ENCODE measurements at regions not wholly inside any gene's neighbourhood (a gene's known extent, or its start where the extent isn't known, plus 50 kb on each side); places are given as distances from the start of the nearest gene placed in this dataset.

DNA sequence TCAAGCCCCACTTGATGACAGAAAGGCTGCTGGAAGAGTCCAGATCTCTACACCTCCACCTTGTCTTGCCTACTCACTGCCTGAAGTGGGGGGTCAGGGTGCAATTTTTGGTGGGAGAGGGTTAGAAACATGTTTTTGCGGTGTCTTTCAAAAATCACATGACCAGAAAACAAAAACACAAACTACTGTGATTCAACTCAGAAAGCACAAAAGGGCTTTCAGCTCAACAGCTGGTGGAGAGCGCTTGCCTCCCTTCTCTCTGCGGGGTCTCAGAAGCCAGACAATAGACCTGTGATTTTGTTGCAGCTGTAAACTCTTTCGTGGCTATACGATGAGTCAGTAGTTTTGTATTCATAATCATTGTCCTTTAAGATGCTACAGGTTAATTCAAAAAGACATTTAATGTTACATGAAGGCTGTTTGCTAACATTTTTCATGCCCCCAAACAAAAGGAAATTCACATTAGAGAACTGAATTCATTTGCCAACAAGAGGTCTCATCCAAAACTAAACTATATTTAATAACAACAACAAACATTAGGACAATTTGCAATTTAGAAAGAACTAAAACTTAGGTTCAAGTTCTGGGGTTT, 172.6 kb upstream of the RAI14 start:
- Histone ChIP-seq H3K9me3 (ENCODE audit: control insufficient read depth in 2 of 2, insufficient read depth in 1 of 2, low read depth in 1 of 2, low read length in 1 of 2) (peaks cover 0 to 19% of the 10 kb centered on the region in 2 donors), H3K36me3 (ENCODE audit: control insufficient read depth in 3 of 3, insufficient read depth in 2 of 3, low read depth in 1 of 3, low read length in 3 of 3) (no peaks in the 10 kb centered on the region), H3K27ac (ENCODE audit: low read depth in 1 of 3, low read length in 2 of 3) (no peak overlapping the region), H3K27me3 (ENCODE audit: control insufficient read depth in 3 of 3, insufficient read depth in 3 of 3, low read length in 3 of 3) (peaks cover 0 to 3% (median 0%) of the 10 kb centered on the region in 3 donors), H3K4me1 (ENCODE audit: control insufficient read depth in 3 of 3, insufficient read depth in 2 of 3, low read depth in 1 of 3, low read length in 2 of 3) (peaks cover 0 to 20% (median 0%) of the 10 kb centered on the region in 3 donors), H3K4me3 (ENCODE audit: low read depth in 1 of 3, low read length in 3 of 3) (no peak overlapping the region)
- FAIRE-seq (no peak), DNase-seq (no peak)
- WGBS, 3 donors: 71 to 79% (median 76%) methylated on average over 5 of the region's 5 CpGs

DNA sequence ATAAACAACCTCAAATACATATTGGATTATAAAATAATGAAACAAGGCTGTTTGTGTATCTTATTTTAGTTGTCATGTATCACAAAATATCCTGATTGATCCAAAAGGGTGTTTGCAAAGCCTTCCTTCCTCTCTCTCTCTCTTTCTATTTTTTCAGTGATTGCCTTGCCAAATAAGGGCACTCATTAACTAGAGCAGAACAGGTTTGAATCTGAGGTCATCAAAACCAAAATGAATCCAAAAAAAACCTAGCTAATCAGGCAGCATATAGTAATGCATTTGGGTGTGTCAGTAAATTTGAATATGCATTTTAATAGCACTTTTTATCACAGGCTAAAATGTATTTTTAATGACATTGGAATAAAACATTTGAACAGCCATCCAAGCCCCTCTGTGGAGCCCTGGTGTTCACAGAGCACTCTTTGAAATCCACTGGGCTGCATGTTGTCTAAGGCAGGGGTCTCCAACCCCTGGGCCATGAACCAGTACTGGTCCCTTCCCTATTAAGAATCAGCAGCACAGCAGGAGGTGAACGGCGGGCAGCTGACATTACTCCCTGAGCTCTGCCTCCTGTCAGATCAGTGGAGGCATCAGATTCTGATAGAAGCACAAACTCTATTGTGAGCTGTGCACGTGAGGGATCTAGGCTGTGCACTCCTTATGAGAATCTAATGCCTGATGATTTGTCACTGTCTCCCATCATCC, 171.8 kb upstream of the RAI14 start:
- WGBS, 3 donors: 62 to 65% (median 65%) methylated on average over 3 of the region's 3 CpGs
- H3K9me3 ChIP-seq (ENCODE audit: control insufficient read depth in 2 of 2, insufficient read depth in 1 of 2, low read depth in 1 of 2, low read length in 1 of 2): peaks cover 0 to 19% of the 10 kb centered on the region in 2 donors
- no peak overlapping the region for H3K27ac ChIP-seq (ENCODE audit: low read depth in 1 of 3, low read length in 2 of 3)
- H3K36me3 ChIP-seq (ENCODE audit: control insufficient read depth in 3 of 3, insufficient read depth in 2 of 3, low read depth in 1 of 3, low read length in 3 of 3): no peaks in the 10 kb centered on the region
- DNase-seq (no peak), FAIRE-seq (no peak)
- peaks cover 0 to 3% (median 0%) of the 10 kb centered on the region in 3 donors for H3K27me3 ChIP-seq (ENCODE audit: control insufficient read depth in 3 of 3, insufficient read depth in 3 of 3, low read length in 3 of 3)
- H3K4me3 ChIP-seq (ENCODE audit: low read depth in 1 of 3, low read length in 3 of 3): no peak overlapping the region
- H3K4me1 ChIP-seq (ENCODE audit: control insufficient read depth in 3 of 3, insufficient read depth in 2 of 3, low read depth in 1 of 3, low read length in 2 of 3): peaks cover 0 to 24% (median 0%) of the 10 kb centered on the region in 3 donors

DNA sequence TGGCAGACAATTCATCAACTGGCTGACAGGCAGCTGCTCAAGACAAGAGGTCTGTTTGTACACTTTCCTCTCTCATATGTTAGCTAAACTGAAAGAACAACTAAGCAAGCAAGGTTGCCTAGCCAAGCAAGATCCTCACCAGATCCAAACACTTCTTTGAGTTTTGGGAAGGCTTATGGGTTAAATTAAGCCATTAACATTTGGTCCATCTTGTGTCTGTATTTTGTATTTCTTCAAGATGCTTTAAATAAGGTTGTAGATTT, 170.4 kb upstream of the RAI14 start:
- no peaks in the 10 kb centered on the region for H3K36me3 ChIP-seq (ENCODE audit: control insufficient read depth in 3 of 3, insufficient read depth in 2 of 3, low read depth in 1 of 3, low read length in 3 of 3)
- H3K9me3 ChIP-seq (ENCODE audit: control insufficient read depth in 2 of 2, insufficient read depth in 1 of 2, low read depth in 1 of 2, low read length in 1 of 2): peaks cover 0 to 17% of the 10 kb centered on the region in 2 donors
- no peak for FAIRE-seq
- peaks cover 0 to 3% (median 0%) of the 10 kb centered on the region in 3 donors for H3K27me3 ChIP-seq (ENCODE audit: control insufficient read depth in 3 of 3, insufficient read depth in 3 of 3, low read length in 3 of 3)
- no peak overlapping the region for H3K4me3 ChIP-seq (ENCODE audit: low read depth in 1 of 3, low read length in 3 of 3)
- peaks cover 0 to 24% (median 0%) of the 10 kb centered on the region in 3 donors for H3K4me1 ChIP-seq (ENCODE audit: control insufficient read depth in 3 of 3, insufficient read depth in 2 of 3, low read depth in 1 of 3, low read length in 2 of 3)
- H3K27ac ChIP-seq (ENCODE audit: low read depth in 1 of 3, low read length in 2 of 3): no peak overlapping the region
- DNase-seq: no peak

DNA sequence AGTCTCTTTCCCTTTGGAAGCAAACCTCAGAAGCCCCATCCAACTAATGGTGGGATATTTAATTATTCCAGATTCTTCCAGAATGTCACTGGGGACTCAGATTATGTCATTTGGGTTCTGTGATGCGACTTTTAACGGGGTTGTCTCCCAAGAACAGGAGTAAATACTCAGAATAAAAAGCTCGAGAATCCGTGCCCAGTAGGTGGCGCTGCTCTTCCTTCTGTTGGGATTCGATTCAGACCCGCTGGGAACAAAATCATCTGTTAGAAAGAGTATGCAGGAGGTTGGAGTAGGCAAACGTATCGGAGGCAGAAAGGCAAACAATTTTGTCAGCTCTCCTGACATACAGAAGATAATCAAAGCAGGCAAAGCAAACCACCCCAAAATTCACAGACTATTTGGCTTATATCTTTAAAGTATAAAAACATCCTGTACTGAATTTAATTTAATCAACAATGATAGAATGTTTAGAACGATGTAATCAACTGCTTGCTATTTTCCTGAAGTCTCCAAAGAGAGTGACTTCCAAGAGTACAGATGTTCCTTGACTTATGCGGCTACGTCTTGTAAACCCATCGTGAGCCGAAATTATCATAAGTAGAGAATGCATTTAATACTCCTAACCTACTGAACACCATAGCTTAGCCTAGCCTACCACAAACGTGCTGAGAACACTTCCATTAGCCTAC, 169.8 kb upstream of the RAI14 start:
- no peak for FAIRE-seq
- Histone ChIP-seq H3K4me1 (ENCODE audit: control insufficient read depth in 3 of 3, insufficient read depth in 2 of 3, low read depth in 1 of 3, low read length in 2 of 3) (peaks cover 0 to 24% (median 0%) of the 10 kb centered on the region in 3 donors), H3K27ac (ENCODE audit: low read depth in 1 of 3, low read length in 2 of 3) (peak overlapping the region in 1 of 3 donors; percentile 68), H3K4me3 (ENCODE audit: low read depth in 1 of 3, low read length in 3 of 3) (no peak overlapping the region), H3K27me3 (ENCODE audit: control insufficient read depth in 3 of 3, insufficient read depth in 3 of 3, low read length in 3 of 3) (peaks cover 0 to 3% (median 0%) of the 10 kb centered on the region in 3 donors), H3K36me3 (ENCODE audit: control insufficient read depth in 3 of 3, insufficient read depth in 2 of 3, low read depth in 1 of 3, low read length in 3 of 3) (no peaks in the 10 kb centered on the region), H3K9me3 (ENCODE audit: control insufficient read depth in 2 of 2, insufficient read depth in 1 of 2, low read depth in 1 of 2, low read length in 1 of 2) (peaks cover 0 to 13% of the 10 kb centered on the region in 2 donors)
- DNase-seq: peak; percentile 82 to 90
- WGBS, 3 donors: 18 to 23% (median 18%) methylated on average over 15 of the region's 15 CpGs

DNA sequence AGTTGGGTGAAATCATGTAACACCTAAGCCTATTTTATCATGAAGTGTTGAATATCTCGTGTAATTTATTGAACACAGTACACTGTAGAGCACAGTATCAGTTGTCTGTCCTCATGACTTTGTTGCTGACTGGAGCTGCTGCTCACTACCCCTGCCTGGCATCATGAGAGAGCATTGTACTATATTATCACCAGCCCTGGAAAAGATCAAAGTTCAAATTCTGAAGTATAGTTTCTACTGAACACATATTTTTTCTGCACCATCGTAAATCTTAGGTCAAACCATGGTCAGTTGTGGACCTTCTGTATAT, 169.3 kb upstream of the RAI14 start:
- H3K4me3 ChIP-seq (ENCODE audit: low read depth in 1 of 3, low read length in 3 of 3): no peak overlapping the region
- H3K9me3 ChIP-seq (ENCODE audit: control insufficient read depth in 2 of 2, insufficient read depth in 1 of 2, low read depth in 1 of 2, low read length in 1 of 2): peaks cover 0 to 12% of the 10 kb centered on the region in 2 donors
- H3K27me3 ChIP-seq (ENCODE audit: control insufficient read depth in 3 of 3, insufficient read depth in 3 of 3, low read length in 3 of 3): peaks cover 0 to 3% (median 0%) of the 10 kb centered on the region in 3 donors
- H3K4me1 ChIP-seq (ENCODE audit: control insufficient read depth in 3 of 3, insufficient read depth in 2 of 3, low read depth in 1 of 3, low read length in 2 of 3): peaks cover 0 to 24% (median 0%) of the 10 kb centered on the region in 3 donors
- DNase-seq: peak in 1 of 2 donors; percentile 26
- no peak for FAIRE-seq
- H3K36me3 ChIP-seq (ENCODE audit: control insufficient read depth in 3 of 3, insufficient read depth in 2 of 3, low read depth in 1 of 3, low read length in 3 of 3): no peaks in the 10 kb centered on the region
- WGBS, 3 donors: 15 to 42% (median 19%) methylated on average over 2 of the region's 2 CpGs
- H3K27ac ChIP-seq (ENCODE audit: low read depth in 1 of 3, low read length in 2 of 3): peak overlapping the region in 1 of 3 donors; percentile 70

DNA sequence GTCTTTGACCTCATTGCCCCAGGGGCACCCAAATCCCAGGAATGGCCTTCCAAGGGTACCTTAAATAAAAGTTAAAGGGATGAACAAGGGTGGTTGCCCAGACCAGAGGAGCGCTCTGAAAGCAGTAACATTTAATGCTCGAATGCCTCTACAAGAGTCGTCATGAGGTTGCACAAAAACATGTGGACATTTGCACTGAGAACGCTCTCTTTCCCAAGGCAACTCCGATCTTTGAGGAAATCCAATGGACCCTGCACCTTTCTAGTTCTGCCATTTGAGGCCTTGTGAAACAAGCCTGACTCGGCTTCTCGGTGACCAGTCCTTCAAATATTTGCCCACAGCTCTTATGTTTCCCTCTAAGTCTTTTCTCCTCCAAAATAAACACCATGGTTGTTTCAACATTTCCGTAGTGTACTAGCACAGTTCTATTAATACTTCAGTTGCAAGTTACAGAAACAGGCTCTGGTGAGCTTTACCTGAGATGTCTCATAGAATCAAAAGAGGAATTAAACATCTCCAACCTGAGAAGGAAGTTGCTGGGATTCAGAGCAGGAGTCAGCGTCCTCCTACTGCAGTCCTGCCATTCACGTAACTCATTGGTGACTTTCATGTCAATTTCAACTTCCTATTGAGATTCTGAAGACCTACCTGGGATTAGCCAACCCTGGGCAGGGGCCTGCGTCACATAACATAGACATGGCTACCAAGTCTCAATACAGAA, 168.8 kb upstream of the RAI14 start:
- WGBS, 3 donors: 86 to 93% (median 89%) methylated on average over 11 of the region's 11 CpGs
- Histone ChIP-seq H3K4me1 (ENCODE audit: control insufficient read depth in 3 of 3, insufficient read depth in 2 of 3, low read depth in 1 of 3, low read length in 2 of 3) (peaks cover 0 to 24% (median 0%) of the 10 kb centered on the region in 3 donors), H3K9me3 (ENCODE audit: control insufficient read depth in 2 of 2, insufficient read depth in 1 of 2, low read depth in 1 of 2, low read length in 1 of 2) (peaks cover 0 to 7% of the 10 kb centered on the region in 2 donors), H3K27ac (ENCODE audit: low read depth in 1 of 3, low read length in 2 of 3) (peak overlapping the region in 1 of 3 donors; percentile 70), H3K27me3 (ENCODE audit: control insufficient read depth in 3 of 3, insufficient read depth in 3 of 3, low read length in 3 of 3) (peaks cover 0 to 3% (median 0%) of the 10 kb centered on the region in 3 donors), H3K36me3 (ENCODE audit: control insufficient read depth in 3 of 3, insufficient read depth in 2 of 3, low read depth in 1 of 3, low read length in 3 of 3) (no peaks in the 10 kb centered on the region), H3K4me3 (ENCODE audit: low read depth in 1 of 3, low read length in 3 of 3) (no peak overlapping the region)
- FAIRE-seq (no peak), DNase-seq (peak in 1 of 2 donors; percentile 70)

DNA sequence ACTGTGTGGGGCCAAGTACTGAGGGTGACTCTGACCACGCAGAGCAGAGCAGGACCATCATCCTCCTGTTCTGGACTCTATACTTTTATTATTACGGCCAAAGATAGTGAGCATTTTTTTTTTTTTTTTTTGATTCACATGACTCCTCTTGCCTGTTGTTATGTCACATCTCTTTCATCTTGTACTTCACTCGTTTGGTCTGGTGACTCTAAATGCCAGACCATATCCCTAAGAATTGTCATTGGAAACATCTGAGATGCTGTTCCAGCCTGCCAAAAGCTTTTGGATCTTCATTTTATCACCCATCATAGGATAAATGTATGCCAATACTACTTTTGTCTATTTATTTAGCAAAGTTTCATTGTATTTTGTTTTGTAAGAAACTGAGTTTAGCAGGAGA, 168.2 kb upstream of the RAI14 start:
- WGBS, 3 donors: 52 to 65% (median 63%) methylated on average over 3 of the region's 3 CpGs
- Histone ChIP-seq H3K4me1 (ENCODE audit: control insufficient read depth in 3 of 3, insufficient read depth in 2 of 3, low read depth in 1 of 3, low read length in 2 of 3) (peaks cover 0 to 24% (median 0%) of the 10 kb centered on the region in 3 donors), H3K4me3 (ENCODE audit: low read depth in 1 of 3, low read length in 3 of 3) (no peak overlapping the region), H3K9me3 (ENCODE audit: control insufficient read depth in 2 of 2, insufficient read depth in 1 of 2, low read depth in 1 of 2, low read length in 1 of 2) (peaks cover 0 to under 1% of the 10 kb centered on the region in 2 donors), H3K36me3 (ENCODE audit: control insufficient read depth in 3 of 3, insufficient read depth in 2 of 3, low read depth in 1 of 3, low read length in 3 of 3) (no peaks in the 10 kb centered on the region), H3K27ac (ENCODE audit: low read depth in 1 of 3, low read length in 2 of 3) (peak overlapping the region in 1 of 3 donors; percentile 70), H3K27me3 (ENCODE audit: control insufficient read depth in 3 of 3, insufficient read depth in 3 of 3, low read length in 3 of 3) (peaks cover 0 to 3% (median 0%) of the 10 kb centered on the region in 3 donors)
- DNase-seq (no peak), FAIRE-seq (no peak)

DNA sequence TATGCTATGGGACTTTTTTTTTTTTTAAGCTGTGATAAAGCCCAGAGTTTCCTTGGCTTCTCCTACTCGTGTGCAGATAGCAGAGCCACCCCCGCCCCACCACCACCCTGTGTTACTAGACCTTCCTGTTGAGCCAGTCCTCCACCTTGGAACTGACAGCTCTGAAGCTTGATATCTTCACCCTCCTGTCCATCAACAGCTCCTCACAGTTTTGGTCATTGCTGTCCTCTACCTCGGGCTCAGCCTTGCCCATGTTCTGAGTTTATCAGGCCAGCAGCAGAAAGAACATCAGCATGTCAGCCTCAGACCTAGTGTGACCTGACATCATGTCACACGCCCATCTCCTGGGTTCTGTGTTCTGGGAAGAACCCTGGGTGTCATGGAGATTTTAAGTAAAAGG, 167.1 kb upstream of the RAI14 start:
- Histone ChIP-seq H3K36me3 (ENCODE audit: control insufficient read depth in 3 of 3, insufficient read depth in 2 of 3, low read depth in 1 of 3, low read length in 3 of 3) (no peaks in the 10 kb centered on the region), H3K9me3 (ENCODE audit: control insufficient read depth in 2 of 2, insufficient read depth in 1 of 2, low read depth in 1 of 2, low read length in 1 of 2) (no peaks in the 10 kb centered on the region), H3K27me3 (ENCODE audit: control insufficient read depth in 3 of 3, insufficient read depth in 3 of 3, low read length in 3 of 3) (no peaks in the 10 kb centered on the region), H3K27ac (ENCODE audit: low read depth in 1 of 3, low read length in 2 of 3) (no peak overlapping the region), H3K4me3 (ENCODE audit: low read depth in 1 of 3, low read length in 3 of 3) (no peak overlapping the region), H3K4me1 (ENCODE audit: control insufficient read depth in 3 of 3, insufficient read depth in 2 of 3, low read depth in 1 of 3, low read length in 2 of 3) (peaks cover 0 to 24% (median 0%) of the 10 kb centered on the region in 3 donors)
- WGBS, 3 donors: 33 to 68% (median 35%) methylated on average over 3 to 4 of the region's 4 CpGs
- no peak for FAIRE-seq
- no peak for DNase-seq

All from small intestine (tissue), 7 donors.